HG02759 (cell line): ENCODE measurements at regions not wholly inside any gene's neighbourhood (a gene's known extent, or its start where the extent isn't known, plus 50 kb on each side); places are given as distances from the start of the nearest gene placed in this dataset.
"Not testable (repeated sequence)": the region's sequence is repeated elsewhere in the genome, so short reads cannot be mapped to it uniquely, and the experiment has no call there.

ENCODE experiments used
- ATAC-seq: cut with Tn5 transposase; IDR thresholded peaks from one replicate; pipeline ENCODE4 v1.9.1; 2021; ENCODE audit warnings: mild to moderate bottlenecking, moderate library complexity; ENCODE audit not compliant: unreplicated experiment

DNA sequence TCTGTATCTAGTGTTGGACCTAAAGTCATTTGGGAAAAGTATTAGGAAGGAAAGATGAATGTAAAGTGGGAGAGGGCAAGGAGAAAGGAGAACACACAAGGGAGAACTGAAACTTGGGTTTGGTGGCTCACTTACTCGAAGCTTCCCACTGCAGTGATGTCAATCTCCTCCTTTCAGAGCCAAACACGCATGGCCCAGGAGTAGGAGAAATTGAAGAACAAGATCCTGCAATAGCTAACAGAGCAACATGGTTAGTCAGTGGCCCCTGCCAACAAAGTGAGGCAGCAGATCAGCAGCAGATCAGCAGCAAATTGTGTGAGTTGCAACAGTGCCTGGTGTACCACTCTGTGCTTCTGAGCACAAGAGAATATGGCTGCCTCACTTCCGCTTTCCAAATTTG is 366.4 kb downstream of the PSAT1 start:
- ATAC-seq: no peak

DNA sequence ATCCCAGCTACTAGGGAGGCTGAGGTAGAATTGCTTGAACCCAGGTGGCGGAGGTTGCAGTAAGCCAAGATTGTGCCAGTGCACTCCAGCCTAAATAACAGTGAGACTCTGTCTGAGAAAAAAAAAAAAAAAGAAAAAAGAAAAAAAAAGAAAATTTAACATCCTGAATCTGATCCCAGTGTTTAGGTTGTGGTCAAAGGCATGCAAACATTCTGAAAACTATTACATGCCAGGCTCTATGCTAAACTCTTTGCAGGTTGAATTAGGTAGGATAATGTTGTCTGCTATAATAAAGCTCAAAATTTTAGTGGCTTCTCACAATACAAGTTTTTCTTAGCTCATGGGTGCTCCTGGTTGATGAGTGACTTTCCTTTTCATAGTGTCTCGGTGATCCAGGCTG is 367.4 kb downstream of the PSAT1 start:
- no peak for ATAC-seq

- no peak for ATAC-seq
Measured at GRCh38 chr9:78666818-78667414, 370.0 kb downstream of the PSAT1 start.

DNA sequence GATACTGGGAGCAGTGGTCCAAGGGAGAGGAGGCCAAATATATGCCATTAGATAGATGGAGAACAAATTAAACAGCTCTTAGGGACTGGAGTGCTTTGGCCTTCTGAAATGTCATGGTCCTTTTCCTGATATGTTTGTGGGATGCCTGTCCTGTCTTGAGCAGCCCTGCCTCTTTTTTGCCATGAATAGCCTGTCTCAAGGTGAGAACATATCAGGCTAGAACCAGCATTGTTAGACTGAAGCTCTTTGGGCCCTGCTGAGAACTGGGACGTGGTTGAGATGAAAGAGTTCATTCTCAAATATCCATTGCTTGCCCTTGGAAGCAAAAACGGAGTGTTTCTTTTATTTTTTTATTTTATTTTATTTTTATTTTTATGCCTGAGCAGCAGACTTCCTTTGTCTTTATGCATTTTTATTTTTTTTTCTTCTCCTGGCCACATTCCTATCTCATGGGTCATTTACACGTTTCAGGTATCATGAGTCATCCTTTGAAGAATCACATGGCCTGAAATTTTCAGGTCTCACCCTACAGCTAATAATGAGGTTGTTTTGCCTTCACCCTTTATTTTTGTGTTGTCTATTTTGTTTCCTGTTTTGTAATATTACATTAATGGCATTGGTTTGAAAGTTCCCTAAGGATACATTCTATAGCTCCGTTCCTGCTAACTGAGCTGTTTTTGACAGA is 371.4 kb downstream of the PSAT1 start:
- ATAC-seq: no peak

DNA sequence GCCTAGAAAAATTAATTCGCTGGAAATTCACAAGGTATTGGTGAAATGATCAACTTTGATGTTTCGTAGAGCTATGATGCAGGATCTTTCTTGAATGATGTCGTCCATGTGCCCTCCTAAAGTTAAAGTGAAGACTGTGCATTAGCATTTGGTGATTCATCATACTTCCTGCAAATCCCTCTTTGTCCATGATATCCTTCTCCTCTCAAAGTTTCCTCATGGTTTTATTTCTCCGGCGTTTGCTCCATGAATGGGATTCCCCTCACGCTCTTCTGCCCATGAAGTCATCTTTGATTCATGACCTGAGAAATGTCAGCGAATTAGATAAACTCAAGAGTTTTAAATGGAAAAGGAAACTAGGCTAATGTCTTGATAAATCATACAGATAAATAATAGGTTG is 372.7 kb downstream of the PSAT1 start:
- no peak for ATAC-seq

DNA sequence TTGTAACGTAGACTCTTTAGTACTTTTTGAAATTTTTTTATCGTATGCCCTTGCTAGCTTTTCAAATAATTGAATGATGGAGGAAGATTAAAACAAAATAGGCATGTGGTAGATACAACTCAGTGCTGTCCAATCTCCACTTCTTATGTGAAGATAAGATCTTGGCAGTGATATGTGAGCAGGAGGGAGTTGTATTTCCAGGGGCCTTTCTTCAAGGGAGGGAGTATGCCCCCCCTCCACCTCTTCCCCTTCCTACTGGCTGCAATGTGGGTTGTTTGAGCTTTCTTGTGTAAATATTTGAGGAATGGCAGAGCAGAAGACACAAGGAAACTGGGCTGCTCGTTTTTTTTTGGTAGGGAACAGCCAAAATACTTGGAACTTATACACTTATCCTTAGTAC is 374.9 kb downstream of the PSAT1 start:
- ATAC-seq: no peak

DNA sequence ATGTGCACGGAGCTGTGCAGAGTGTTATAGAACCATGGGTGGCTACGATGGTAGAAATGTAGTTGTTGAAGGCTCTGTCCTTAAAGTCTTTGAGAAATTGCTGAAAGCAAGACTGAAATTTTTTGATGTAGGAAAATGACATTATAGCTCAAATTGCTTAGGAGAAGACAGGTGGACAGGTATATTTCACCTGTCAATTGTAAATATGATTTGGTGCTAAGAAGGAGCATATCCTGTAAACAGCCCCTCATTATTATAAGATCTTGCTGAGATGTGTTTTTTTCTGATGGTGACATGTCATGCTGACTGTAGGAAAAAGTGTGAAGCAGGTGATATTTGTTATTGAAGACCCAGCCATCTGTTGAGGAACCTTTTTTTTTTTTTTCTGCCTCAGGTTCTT is 377.9 kb downstream of the PSAT1 start:
- no peak for ATAC-seq

DNA sequence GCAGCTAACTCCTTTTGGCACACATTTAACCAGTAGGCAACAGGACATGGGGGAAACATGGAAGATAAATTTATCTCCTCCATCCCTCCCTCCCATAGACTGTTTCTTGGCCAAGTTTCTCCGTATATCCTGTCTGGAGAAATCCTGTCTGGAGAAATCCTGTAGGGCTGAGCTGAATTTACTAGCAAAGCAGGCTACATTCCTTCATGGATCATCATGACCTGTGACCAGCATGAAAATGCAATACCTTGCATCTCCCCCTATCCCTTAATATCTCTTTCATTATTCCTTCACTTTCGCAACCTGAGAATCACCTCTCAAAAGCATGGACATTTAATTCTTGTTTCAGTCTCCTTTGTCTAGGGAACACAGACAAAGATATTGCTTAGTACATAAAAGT is 379.1 kb downstream of the PSAT1 start:
- no peak for ATAC-seq

DNA sequence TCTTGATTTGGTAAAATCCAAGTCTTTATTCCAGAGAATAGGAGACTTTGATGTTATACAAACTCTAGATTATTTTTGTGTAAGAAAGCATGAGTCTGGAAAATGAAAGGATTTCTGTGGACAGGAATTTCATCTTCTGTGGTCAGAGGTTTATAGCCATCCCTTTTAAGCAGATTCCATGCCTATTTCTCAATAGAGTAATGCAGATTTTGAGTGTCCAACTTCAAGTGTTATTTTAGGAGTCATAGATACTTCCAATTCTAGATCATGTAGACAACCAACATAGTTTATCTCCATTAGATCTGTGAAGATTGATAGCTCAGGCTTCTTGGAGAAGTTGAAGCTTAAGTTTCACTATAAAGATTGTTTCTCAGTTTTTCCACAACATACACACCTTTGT is 379.7 kb downstream of the PSAT1 start:
- no peak for ATAC-seq

- no peak for ATAC-seq
Measured at GRCh38 chr9:78677326-78677725, 380.4 kb downstream of the PSAT1 start.

DNA sequence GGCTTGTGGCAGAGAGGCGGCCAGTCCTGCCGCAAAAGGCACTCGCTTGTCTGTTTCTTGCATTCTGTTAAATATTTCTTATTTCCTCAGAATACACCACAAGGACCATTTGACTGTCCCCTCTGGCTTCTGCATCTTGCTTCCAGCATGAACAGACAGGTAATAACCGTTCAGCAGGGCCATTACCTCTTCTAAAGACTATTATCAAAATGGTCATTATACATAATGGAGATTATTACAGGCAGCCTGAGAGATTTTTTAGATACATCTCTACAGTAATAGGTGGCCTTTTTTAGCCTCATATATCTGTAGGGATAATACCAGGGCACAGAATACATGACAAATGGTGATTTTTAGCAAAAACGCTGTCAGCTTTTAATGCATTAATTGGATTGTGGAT is 382.0 kb downstream of the PSAT1 start:
- no peak for ATAC-seq

DNA sequence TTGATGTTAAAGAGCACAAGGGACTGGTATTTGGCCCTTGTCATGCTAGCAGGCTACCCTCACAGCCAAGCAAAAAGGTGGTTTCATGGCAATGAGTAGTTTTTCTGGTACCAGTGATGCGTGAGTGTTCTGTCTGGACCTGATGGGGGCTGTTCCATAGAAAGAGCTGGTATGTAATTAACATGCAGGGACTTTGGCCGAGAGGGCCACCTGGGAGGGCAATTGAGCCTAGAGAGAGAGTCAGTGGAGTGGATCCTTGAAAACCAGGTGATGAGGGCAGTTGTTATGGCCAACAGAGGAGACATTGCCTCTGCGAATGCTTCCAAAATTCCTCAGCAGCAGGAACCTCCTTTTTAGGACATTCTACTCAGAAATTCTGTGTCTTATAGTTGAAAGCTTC is 383.3 kb downstream of the PSAT1 start:
- ATAC-seq: no peak

- no peak for ATAC-seq
Measured at GRCh38 chr9:78682216-78682615, 385.3 kb downstream of the PSAT1 start.

DNA sequence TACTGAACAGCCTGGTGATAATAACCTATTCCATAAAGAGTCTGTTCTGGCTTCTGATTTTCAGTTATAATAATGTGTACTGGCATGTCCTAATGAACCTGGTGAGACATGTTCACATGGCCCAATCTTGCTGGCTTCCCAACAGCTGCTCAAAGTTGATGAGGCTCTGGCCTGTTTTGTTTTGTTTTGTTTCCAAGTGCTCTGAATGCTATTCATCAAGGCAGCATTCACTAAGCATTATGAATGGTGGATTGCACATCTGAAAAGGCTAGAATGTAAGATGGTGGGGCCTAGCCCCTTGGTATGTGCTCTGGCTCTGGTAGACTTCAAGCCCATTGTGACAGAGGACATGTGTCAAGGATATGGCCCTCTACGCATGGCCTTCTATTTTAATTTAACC is 388.5 kb downstream of the PSAT1 start:
- no peak for ATAC-seq

DNA sequence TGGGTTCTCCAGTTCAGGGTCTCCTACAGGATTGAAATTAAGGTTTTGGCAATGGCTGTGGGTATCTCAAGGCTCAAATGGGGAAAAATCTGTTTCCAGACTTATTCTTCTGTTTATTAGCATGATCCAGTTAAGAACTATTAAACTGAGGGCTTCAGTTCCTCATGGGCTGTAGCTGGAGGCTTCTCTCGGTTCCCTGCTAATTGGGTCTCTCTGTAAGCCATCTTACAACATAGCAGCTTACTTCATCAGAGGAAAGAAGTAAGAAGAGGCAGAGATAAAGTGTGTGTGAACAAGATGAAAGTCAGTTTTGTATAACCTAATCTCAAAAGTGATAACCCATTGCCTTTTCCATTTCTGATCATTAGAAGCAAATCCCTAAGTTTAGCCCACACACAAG is 391.9 kb downstream of the PSAT1 start:
- no peak for ATAC-seq

DNA sequence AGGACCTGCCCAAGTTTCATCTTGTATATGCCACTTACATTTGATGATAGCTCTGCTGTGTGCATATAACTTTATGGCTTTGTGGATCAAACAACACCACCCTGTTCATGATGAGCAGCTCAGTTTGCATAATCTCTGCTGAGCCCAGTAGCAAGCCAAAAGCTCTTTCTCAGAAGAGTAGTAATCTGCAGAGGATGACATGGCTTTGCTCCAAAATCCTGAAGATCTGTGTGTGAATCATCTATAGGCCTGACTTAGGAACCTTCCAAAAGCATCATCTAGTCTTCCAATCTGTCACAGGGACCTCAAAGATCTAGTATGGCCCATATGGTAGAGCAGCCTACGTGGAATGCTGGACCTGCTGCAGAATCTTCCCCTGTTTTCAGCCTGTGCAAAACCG is 394.6 kb downstream of the PSAT1 start:
- no peak for ATAC-seq

DNA sequence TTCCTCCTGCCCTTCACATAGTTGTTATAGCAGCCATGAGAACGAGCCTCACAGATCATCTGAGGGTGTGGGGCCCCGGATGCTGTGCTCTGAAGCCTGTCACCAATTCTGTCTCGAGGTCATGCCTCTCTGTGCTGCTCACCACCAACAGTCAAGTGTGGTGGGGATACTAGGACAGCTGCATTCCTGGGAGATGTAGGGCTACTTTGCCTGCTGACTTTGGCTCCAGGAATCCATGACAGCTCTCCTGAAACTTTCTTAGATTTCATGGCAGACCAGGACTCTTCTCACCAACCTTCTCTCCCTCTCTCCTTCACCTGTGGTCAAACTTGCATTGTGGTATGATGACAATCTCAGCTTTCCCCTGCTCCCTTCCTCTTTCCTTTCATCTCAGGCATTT is 395.9 kb downstream of the PSAT1 start:
- no peak for ATAC-seq

- ATAC-seq: no peak
Measured at GRCh38 chr9:78694974-78695373, 398.0 kb downstream of the PSAT1 start.

DNA sequence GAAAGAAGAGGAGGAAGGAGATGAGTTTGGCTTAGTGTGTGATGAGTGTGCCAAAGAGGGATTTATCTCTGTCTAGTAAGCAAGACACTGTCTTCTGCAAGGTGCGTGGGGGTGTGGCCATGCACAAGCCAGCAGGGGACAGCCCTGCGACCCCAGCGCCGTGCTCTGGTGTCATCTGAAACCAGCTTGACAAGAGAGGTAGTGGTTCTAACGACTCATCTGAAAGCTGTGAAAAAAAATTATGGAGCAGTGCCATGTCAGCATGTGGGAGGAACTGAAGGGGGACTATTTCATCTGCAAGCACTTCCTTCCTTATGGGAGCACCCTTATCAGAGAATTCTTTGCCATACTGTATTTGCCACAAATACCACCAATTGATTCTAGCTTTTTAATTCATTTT is 398.6 kb downstream of the PSAT1 start:
- no peak for ATAC-seq

- ATAC-seq: no peak
Measured at GRCh38 chr9:78697618-78698017, 400.7 kb downstream of the PSAT1 start.

DNA sequence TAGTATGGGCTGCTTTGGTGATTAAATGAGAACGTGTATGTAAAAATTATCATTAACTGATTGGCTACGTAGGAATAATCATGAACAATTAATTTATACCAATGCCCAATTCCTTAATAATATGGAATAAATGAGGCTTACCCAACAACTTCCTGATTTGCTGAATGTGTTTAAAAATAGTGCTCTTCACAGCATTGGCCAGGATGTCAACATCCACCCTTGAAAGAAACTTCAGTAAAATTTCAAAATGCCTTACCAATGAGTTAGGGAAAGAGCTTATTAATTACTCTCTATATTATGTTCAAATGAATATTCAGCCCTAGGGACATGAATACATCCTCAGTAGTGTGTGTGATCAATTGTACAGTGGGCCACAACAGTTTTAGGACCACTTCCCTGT is 401.4 kb downstream of the PSAT1 start:
- no peak for ATAC-seq

- not testable (repeated sequence) for ATAC-seq
Measured at GRCh38 chr9:78699217-78699616, 402.3 kb downstream of the PSAT1 start.

DNA sequence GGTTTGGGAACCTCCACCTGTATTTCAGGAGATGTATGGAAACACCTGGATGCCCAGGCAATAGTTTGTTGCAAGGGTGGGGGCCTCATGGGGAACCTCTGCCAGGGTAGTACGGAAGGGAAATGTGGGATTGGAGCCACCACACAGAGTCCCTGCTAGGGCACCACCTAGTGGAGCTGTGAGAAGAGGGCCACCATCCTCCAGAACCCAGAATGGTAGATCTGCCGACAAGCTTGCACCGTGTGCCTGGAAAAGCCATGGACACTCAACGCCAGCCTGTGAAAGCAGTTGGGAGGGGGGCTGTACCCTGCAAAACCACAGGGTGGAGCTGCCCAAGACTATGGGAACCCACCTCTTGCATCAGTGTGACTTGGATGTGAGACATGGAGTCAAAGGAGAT is 407.2 kb downstream of the PSAT1 start:
- not testable (repeated sequence) for ATAC-seq
